GM19328 (cell line): ENCODE measurements at regions not wholly inside any gene's neighbourhood (a gene's known extent, or its start where the extent isn't known, plus 50 kb on each side); places are given as distances from the start of the nearest gene placed in this dataset.

Experiments
- ATAC-seq: cut with Tn5 transposase; IDR thresholded peaks from one replicate; pipeline ENCODE4 v1.9.1; 2021; ENCODE audit warnings: mild to moderate bottlenecking, moderate library complexity; ENCODE audit not compliant: unreplicated experiment

- no peak for ATAC-seq
These were observed 247.1 kb upstream of the RAB4A start for GRCh38 chr1:229023651-229024300.

GRCh38 chr1:229024528-229025130 lies 246.3 kb upstream of the RAB4A start:
- no peak for ATAC-seq

- ATAC-seq = no peak
These were observed 245.3 kb upstream of the RAB4A start for GRCh38 chr1:229025576-229025975.

GRCh38 chr1:229027158-229027557 lies 243.8 kb upstream of the RAB4A start:
- no peak for ATAC-seq

- no peak for ATAC-seq
These were observed 243.2 kb upstream of the RAB4A start for GRCh38 chr1:229027622-229028182.

GRCh38 chr1:229028544-229028943 lies 242.4 kb upstream of the RAB4A start:
- ATAC-seq = no peak

GRCh38 chr1:229028987-229029878 lies 241.7 kb upstream of the RAB4A start:
- ATAC-seq = no peak

- no peak for ATAC-seq
These were observed 241.1 kb upstream of the RAB4A start for GRCh38 chr1:229029879-229030235.

- ATAC-seq = no peak
These were observed 240.3 kb upstream of the RAB4A start for GRCh38 chr1:229030630-229031029.

- no peak for ATAC-seq
These were observed 239.8 kb upstream of the RAB4A start for GRCh38 chr1:229031061-229031460.

GRCh38 chr1:229031481-229032341 lies 239.2 kb upstream of the RAB4A start:
- no peak for ATAC-seq

- ATAC-seq = no peak
These were observed 238.5 kb upstream of the RAB4A start for GRCh38 chr1:229032375-229032774.

GRCh38 chr1:229033480-229033879 lies 237.4 kb upstream of the RAB4A start:
- ATAC-seq = no peak

- no peak for ATAC-seq
These were observed 236.6 kb upstream of the RAB4A start for GRCh38 chr1:229034342-229034741.

- peak; percentile 86 for ATAC-seq
These were observed 235.7 kb upstream of the RAB4A start for GRCh38 chr1:229035054-229035747.

- peak; percentile 22 for ATAC-seq
These were observed 235.2 kb upstream of the RAB4A start for GRCh38 chr1:229035748-229036082.

- ATAC-seq = no peak
These were observed 233.0 kb upstream of the RAB4A start for GRCh38 chr1:229037806-229038405.

GRCh38 chr1:229040630-229041358 lies 230.1 kb upstream of the RAB4A start:
- ATAC-seq = no peak

- no peak for ATAC-seq
These were observed 229.0 kb upstream of the RAB4A start for GRCh38 chr1:229041946-229042345.
